ENCODE measurements at regions not wholly inside any gene's neighbourhood (a gene's known extent, or its start where the extent isn't known, plus 50 kb on each side); places are given as distances from the start of the nearest gene placed in this dataset.

DNA sequence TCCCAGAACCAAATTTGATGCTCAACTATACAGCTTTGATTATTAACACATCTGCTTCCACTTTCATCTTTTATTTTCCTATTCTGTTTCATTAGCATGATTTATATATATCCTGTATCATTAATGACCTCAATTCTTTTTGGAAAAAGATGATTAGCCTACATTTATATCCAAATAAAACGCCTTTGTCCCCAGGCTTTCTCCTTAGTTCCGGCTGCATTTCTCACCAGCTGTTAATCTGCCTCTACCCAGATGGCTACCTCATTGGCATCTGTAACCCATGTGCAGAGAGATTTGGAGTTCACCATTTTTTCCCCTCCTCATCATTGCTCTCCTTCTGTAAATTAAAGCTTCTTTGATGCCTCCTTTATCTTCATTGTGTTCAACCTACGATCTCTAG is 336.8 kb upstream of the RGS6 start:
- CTCF ChIA-PET = interaction anchor here (0.9 kb wide), 1 partner anchor 9 kb away, joined by 3 read pairs; no protein-coding TSS in a partner anchor
- Mint-ChIP-seq H3K27ac (no peak overlapping the region), H3K4me1 (ENCODE audit: low read depth) (peaks cover 61% of the 10 kb centered on the region), H3K36me3 (ENCODE audit: low read depth) (peaks cover 8% of the 10 kb centered on the region), H3K4me3 (no peak overlapping the region), H3K9me3 (peaks cover 6% of the 10 kb centered on the region), H3K27me3 (ENCODE audit: low read depth) (no peaks in the 10 kb centered on the region)
- no peak for DNase-seq
- intact Hi-C loops (cut with micrococcal nuclease) = no loop called here

DNA sequence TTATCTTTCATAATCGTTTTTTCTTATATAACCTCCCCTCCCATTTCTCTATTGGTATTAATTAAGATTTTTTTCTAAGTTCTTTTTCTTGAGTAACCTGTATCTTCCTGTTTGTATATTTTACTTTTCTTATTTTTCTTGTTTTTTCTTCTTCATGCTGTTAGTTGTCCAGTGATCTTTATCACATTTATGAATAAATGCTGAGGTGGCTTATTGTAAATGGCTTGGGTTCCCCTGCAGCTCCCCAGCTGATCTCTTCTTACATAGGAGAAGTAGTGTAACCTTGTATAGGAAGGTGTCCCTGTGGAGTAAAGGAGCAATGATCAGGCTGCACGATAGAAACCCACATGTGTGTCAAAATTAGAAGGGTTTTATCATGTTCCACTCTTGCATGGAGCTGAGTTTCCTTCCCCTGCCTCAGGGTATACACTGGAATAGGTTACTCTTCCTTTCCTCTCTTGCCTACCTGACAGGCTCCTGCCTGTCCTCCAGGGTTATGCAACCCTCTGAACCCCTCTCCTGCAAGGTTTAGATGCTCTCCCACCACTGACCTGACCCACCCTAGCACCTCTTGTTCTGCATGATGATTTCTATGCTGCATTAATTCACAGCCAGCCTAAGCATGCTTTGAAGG is 334.8 kb upstream of the RGS6 start:
- no peak overlapping the region for H3K4me3 Mint-ChIP-seq
- H3K4me1 Mint-ChIP-seq (ENCODE audit: low read depth) = peaks cover 51% of the 10 kb centered on the region
- peaks cover 16% of the 10 kb centered on the region for H3K36me3 Mint-ChIP-seq (ENCODE audit: low read depth)
- peaks cover 16% of the 10 kb centered on the region for H3K9me3 Mint-ChIP-seq
- H3K27me3 Mint-ChIP-seq (ENCODE audit: low read depth) = no peaks in the 10 kb centered on the region
- intact Hi-C loops (cut with micrococcal nuclease) = no loop called here
- no peak for DNase-seq
- H3K27ac Mint-ChIP-seq = no peak overlapping the region
- CTCF ChIA-PET = no interaction called here

DNA sequence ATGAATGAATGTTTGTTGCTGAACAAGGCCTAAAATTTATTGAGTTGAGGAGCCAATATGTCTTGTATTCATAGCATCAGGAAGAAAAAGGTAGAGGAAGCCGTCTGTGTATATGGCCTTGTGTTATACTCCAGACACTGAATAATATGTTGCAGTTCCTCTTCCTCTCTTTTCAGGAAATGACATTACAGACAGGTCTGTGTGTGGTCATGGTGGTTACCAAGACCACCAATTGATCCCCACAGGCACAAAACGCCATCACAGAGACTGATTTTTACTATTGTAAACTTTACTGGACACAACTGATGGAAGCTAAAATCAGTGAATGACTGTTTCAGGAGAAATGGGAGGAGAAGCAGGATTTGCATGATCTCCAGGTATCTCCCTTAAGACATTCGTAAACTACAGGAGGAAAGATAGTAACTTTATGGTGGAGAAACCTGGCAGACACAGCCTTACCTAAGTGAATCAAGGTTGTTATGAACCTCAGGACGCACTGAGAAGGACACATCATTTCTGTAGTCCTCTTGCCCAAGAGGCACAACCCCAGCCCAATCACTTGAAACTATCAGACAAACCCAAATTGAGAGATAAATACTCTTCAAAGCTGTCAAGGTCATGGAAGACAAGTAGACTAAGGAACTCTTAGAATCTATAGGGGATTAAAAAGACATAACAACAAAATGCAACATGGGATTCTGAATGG is 334.1 kb upstream of the RGS6 start:
- intact Hi-C loops (cut with micrococcal nuclease) = no loop called here
- Mint-ChIP-seq H3K4me1 (ENCODE audit: low read depth) (peaks cover 51% of the 10 kb centered on the region), H3K27ac (no peak overlapping the region), H3K4me3 (no peak overlapping the region), H3K36me3 (ENCODE audit: low read depth) (peaks cover 19% of the 10 kb centered on the region), H3K9me3 (peaks cover 16% of the 10 kb centered on the region), H3K27me3 (ENCODE audit: low read depth) (no peaks in the 10 kb centered on the region)
- no peak for DNase-seq
- CTCF ChIA-PET = no interaction called here

DNA sequence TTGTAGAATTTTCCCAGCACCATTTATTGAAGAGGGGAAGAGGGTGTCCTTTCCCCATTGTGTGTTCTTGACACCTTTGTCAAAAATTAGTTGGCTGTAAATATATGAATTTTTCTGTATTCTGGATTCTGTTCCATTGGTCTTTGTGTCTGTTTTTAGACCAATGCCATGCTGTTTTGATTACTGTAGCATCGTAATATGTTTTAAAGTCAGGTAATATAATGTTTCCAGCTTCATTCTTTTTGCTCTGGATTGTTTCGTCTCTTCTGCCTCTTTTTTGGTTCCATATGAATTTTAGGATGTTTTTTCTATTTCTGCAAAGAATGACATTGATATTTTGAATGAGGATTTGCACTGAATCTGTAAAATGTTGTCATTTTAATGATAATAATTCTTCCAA is 331.9 kb upstream of the RGS6 start:
- Mint-ChIP-seq H3K4me3 (no peak overlapping the region), H3K27me3 (ENCODE audit: low read depth) (no peaks in the 10 kb centered on the region), H3K4me1 (ENCODE audit: low read depth) (peaks cover 34% of the 10 kb centered on the region), H3K27ac (no peak overlapping the region), H3K9me3 (peaks cover 16% of the 10 kb centered on the region), H3K36me3 (ENCODE audit: low read depth) (peaks cover 21% of the 10 kb centered on the region)
- intact Hi-C loops (cut with micrococcal nuclease) = no loop called here
- CTCF ChIA-PET = no interaction called here
- DNase-seq = no peak

DNA sequence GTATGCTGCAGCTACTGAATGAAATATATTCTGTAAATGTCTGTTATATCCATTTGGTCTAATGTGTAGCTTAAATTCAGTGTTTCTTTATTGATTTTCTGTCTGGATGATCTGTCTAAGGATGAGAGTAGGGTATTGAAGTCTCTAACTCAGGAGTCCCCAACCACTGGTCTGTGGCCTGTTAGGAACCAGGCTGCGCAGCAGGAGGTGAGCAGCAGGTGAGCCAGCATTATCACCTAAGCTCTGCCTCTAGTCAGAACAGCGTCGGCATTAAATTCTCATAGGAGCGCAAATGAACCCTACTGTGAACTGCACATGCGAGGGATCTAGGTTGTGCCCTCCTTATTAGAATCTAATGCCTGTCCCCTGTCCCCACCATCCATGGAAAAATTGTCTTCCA is 329.7 kb upstream of the RGS6 start:
- peaks cover 24% of the 10 kb centered on the region for H3K36me3 Mint-ChIP-seq (ENCODE audit: low read depth)
- H3K4me3 Mint-ChIP-seq = no peak overlapping the region
- CTCF ChIA-PET = no interaction called here

DNA sequence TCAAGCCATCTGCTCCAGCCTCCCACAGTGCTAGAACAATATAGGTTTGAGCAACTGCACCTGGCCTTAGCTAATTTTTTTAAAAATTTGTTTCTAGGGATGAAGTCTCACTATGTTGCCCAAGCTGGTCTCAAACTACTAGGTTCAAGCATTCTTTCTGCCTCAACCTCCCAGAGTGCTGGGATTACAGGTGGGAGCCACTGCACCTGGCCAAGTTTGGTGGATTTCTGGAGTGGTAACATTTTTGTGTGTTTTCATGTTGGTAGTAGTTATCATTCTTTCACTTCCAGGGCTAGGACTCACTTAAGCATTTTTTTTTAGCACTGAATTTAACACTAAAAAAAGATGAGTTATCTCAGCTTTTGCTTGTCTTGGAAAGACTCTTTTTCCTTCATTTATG is 328.0 kb upstream of the RGS6 start:
- Mint-ChIP-seq H3K36me3 (ENCODE audit: low read depth) (peaks cover 19% of the 10 kb centered on the region), H3K27ac (no peak overlapping the region), H3K27me3 (ENCODE audit: low read depth) (no peaks in the 10 kb centered on the region), H3K4me1 (ENCODE audit: low read depth) (peaks cover 34% of the 10 kb centered on the region), H3K9me3 (peaks cover 16% of the 10 kb centered on the region), H3K4me3 (no peak overlapping the region)
- intact Hi-C loops (cut with micrococcal nuclease) = no loop called here
- CTCF ChIA-PET = interaction anchor here (0.6 kb wide), 1 partner anchor 558 kb away, joined by 3 read pairs; no protein-coding TSS in a partner anchor
- DNase-seq = no peak

More for the DNA sequence above, 329.7 kb upstream of the RGS6 start:
- Mint-ChIP-seq H3K4me1 (ENCODE audit: low read depth) (peaks cover 43% of the 10 kb centered on the region), H3K27ac (no peak overlapping the region), H3K9me3 (peaks cover 16% of the 10 kb centered on the region), H3K27me3 (ENCODE audit: low read depth) (no peaks in the 10 kb centered on the region)
- no peak for DNase-seq
- intact Hi-C loops (cut with micrococcal nuclease) = no loop called here

DNA sequence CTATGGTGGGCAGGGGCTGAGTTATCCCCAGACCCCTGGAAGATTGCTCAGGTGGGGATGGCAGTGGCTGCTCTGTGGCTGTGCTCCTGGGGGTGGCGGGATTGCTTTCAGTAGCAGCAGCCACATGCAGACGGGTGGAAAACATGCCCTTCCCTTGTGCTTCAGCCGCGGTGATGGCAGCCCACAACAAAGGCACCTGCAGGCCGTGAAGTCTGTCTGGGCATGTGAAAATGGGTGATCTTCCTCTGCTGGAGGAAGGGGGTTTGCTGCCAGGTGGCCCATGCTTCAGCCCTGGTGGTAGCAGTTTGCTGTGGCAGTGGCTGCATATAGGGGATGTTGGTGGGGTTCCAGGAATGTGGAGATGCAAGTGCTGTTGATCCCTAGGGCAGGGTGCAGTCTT is 326.2 kb upstream of the RGS6 start:
- CTCF ChIA-PET = no interaction called here
- DNase-seq = no peak

DNA sequence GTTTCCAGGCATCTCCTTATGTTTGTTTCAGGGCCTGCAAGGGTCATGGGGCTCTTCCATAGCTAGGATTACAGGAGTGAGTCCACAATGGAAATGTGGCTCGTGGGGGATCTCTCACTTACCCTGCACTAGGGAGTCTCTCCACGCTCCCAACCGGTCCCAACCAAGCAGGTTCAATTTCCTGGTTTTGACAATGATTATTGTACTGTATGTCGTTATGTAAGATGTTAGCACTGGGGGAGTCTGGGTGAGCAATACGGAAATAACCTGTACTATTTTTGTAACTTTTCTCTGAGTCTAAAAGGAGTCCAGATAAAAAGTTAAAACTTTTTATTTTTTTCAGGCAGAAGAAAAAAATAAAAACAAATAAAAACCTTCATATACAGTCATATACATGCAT is 325.7 kb upstream of the RGS6 start:
- Mint-ChIP-seq H3K36me3 (ENCODE audit: low read depth) (peaks cover 8% of the 10 kb centered on the region), H3K27me3 (ENCODE audit: low read depth) (no peaks in the 10 kb centered on the region), H3K4me3 (no peak overlapping the region), H3K27ac (no peak overlapping the region), H3K9me3 (peaks cover 1% of the 10 kb centered on the region), H3K4me1 (ENCODE audit: low read depth) (peaks cover 33% of the 10 kb centered on the region)
- intact Hi-C loops (cut with micrococcal nuclease) = no loop called here
- CTCF ChIA-PET = no interaction called here
- no peak for DNase-seq

More for the DNA sequence above, 326.2 kb upstream of the RGS6 start:
- H3K4me3 Mint-ChIP-seq = no peak overlapping the region
- intact Hi-C loops (cut with micrococcal nuclease) = no loop called here
- no peak overlapping the region for H3K27ac Mint-ChIP-seq
- H3K27me3 Mint-ChIP-seq (ENCODE audit: low read depth) = no peaks in the 10 kb centered on the region
- H3K9me3 Mint-ChIP-seq = peaks cover 5% of the 10 kb centered on the region
- peaks cover 10% of the 10 kb centered on the region for H3K36me3 Mint-ChIP-seq (ENCODE audit: low read depth)
- H3K4me1 Mint-ChIP-seq (ENCODE audit: low read depth) = peaks cover 34% of the 10 kb centered on the region

DNA sequence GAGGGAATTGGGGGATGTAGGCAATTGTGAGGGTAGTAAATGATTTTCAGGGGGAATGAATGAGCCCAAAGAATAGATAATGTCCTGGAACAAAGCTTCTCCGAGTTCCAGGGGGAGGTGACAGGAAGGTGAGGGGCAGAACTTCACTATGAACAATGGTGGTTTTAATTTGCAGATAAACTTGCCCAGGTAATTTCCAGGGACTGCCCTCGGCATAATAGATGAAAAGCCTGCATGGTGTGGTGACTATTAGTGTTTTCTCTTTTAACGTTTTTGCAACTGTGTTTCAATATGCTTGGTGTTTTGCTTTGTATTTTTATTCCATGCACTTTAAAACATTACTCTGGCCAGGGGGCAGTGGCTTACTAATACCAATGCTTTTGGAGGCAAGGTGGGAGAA is 325.2 kb upstream of the RGS6 start:
- peaks cover 30% of the 10 kb centered on the region for H3K4me1 Mint-ChIP-seq (ENCODE audit: low read depth)

DNA sequence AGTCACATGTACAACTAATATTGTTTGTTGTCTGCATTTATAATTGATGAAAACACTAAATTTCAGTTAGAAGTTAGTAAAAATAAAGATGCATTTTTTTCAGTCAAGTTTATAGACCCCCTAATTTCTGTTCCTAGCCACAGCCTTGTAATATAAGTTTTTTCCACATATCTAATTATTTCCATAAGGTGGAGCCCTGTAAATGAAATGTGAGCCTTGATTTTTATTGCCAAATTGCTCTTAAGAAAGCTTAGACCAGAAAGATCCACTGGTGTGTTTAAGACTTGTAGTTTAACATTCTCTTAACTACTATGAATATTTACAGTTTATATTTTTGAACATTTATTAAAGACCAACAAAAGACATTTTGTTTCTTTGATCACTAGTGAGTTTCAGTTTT is 322.1 kb upstream of the RGS6 start:
- CTCF ChIA-PET = no interaction called here
- H3K4me1 Mint-ChIP-seq (ENCODE audit: low read depth) = peaks cover 28% of the 10 kb centered on the region
- intact Hi-C loops (cut with micrococcal nuclease) = no loop called here
- no peaks in the 10 kb centered on the region for H3K27me3 Mint-ChIP-seq (ENCODE audit: low read depth)
- H3K27ac Mint-ChIP-seq = no peak overlapping the region
- no peak overlapping the region for H3K4me3 Mint-ChIP-seq
- no peak for DNase-seq
- no peaks in the 10 kb centered on the region for H3K9me3 Mint-ChIP-seq
- H3K36me3 Mint-ChIP-seq (ENCODE audit: low read depth) = peaks cover 3% of the 10 kb centered on the region

More for the DNA sequence above, 325.2 kb upstream of the RGS6 start:
- Mint-ChIP-seq H3K27me3 (ENCODE audit: low read depth) (no peaks in the 10 kb centered on the region), H3K36me3 (ENCODE audit: low read depth) (peaks cover 8% of the 10 kb centered on the region), H3K4me3 (no peak overlapping the region), H3K9me3 (no peaks in the 10 kb centered on the region), H3K27ac (no peak overlapping the region)
- intact Hi-C loops (cut with micrococcal nuclease) = no loop called here
- CTCF ChIA-PET = no interaction called here
- no peak for DNase-seq

DNA sequence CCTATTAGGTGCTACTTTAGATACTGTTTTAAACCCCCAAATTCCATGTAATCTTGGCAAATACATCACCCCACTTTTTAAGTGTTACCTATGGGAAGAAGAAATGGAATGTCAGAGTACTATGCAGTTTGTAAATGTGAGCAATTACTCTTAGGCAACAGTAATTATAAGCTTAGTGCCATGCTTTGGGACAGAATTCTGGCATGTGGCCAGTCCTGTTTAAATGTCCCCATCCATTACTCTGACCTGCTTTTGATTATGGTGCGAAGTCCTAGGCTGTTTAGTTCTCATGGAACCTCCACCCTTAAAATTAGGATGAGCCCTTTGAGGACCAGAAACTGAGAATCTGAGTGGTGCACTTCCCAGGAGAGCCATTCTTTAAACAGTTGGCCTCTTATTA is 321.4 kb upstream of the RGS6 start:
- no peaks in the 10 kb centered on the region for H3K27me3 Mint-ChIP-seq (ENCODE audit: low read depth)
- H3K4me3 Mint-ChIP-seq = no peak overlapping the region
- intact Hi-C loops (cut with micrococcal nuclease) = no loop called here
- DNase-seq = no peak
- H3K36me3 Mint-ChIP-seq (ENCODE audit: low read depth) = peaks cover 3% of the 10 kb centered on the region
- CTCF ChIA-PET = no interaction called here
- H3K9me3 Mint-ChIP-seq = no peaks in the 10 kb centered on the region
- H3K27ac Mint-ChIP-seq = no peak overlapping the region
- H3K4me1 Mint-ChIP-seq (ENCODE audit: low read depth) = peaks cover 22% of the 10 kb centered on the region

DNA sequence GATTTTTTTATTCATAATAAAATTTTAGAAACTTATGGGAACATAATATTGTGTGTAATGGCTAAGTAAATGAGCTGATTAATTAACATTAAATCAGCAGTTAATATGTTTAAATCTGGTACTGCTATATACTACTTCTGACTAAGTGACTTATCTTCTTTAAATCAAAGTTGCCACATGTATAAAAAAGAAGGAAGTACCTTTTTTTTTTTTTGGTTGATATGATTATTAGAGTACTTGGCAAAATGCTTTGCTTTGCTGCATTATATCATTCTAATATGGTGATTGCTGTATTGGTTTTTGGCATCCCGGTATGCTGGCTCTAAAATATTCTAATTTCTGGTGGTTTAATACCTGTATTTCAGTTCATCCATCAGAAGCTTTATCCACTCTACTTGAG is 319.1 kb upstream of the RGS6 start:
- peaks cover 4% of the 10 kb centered on the region for H3K4me1 Mint-ChIP-seq (ENCODE audit: low read depth)

DNA sequence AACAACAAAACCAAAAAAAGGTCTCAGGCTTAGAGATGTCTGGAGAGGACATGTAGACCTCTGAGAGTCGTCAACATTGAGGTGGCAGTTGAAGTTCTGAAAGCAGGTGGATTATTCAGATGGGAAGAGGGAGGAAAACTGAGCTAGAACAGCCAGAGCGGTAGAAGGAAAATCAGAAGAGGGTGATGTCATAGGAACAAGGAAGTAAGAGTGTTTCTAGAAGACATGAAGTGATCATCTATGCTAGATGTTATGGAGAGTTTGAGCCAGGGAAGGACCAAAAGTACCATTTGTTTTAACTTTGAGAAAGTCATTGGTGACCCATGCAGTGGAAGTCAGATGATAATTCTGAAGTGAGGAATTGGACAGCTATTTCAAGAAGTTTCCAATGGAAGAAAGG is 316.2 kb upstream of the RGS6 start:
- Mint-ChIP-seq H3K36me3 (ENCODE audit: low read depth) (peaks cover 10% of the 10 kb centered on the region), H3K4me3 (no peak overlapping the region), H3K27me3 (ENCODE audit: low read depth) (no peaks in the 10 kb centered on the region), H3K4me1 (ENCODE audit: low read depth) (peaks cover 4% of the 10 kb centered on the region), H3K9me3 (no peaks in the 10 kb centered on the region), H3K27ac (no peak overlapping the region)
- CTCF ChIA-PET = no interaction called here
- intact Hi-C loops (cut with micrococcal nuclease) = no loop called here
- no peak for DNase-seq

More for the DNA sequence above, 319.1 kb upstream of the RGS6 start:
- CTCF ChIA-PET = interaction anchor here (0.7 kb wide), 1 partner anchor 31 kb away, joined by 3 read pairs; no protein-coding TSS in a partner anchor
- intact Hi-C loops (cut with micrococcal nuclease) = no loop called here
- Mint-ChIP-seq H3K9me3 (no peaks in the 10 kb centered on the region), H3K36me3 (ENCODE audit: low read depth) (peaks cover 1% of the 10 kb centered on the region), H3K27me3 (ENCODE audit: low read depth) (no peaks in the 10 kb centered on the region), H3K27ac (no peak overlapping the region), H3K4me3 (no peak overlapping the region)
- no peak for DNase-seq
